Endothelial cell (in vitro differentiated cells): ENCODE measurements at regions not wholly inside any gene's neighbourhood (a gene's known extent, or its start where the extent isn't known, plus 50 kb on each side); places are given as distances from the start of the nearest gene placed in this dataset.

Source experiments
- DNase-seq: peaks from one replicate; pipeline ENCODE4 v3.0.0; 2021; ENCODE audit warnings: low spot score
- H3K27ac Mint-ChIP-seq: one replicate; pipeline ENCODE4 v1.8.0; 2021; ENCODE audit warnings: mixed read lengths, inconsistent platforms; ENCODE audit not compliant: unreplicated experiment
- H3K27me3 Mint-ChIP-seq: one replicate; pipeline ENCODE4 v1.8.0; 2021; ENCODE audit warnings: mild to moderate bottlenecking, moderate library complexity, mixed read lengths, inconsistent platforms; ENCODE audit not compliant: unreplicated experiment
- H3K36me3 Mint-ChIP-seq: one replicate; pipeline ENCODE4 v1.8.0; 2021; ENCODE audit warnings: mild to moderate bottlenecking, low read depth, mixed read lengths, inconsistent platforms; ENCODE audit not compliant: unreplicated experiment
- H3K4me1 Mint-ChIP-seq: one replicate; pipeline ENCODE4 v1.8.0; 2021; ENCODE audit warnings: mild to moderate bottlenecking, mixed read lengths, inconsistent platforms; ENCODE audit not compliant: unreplicated experiment
- H3K4me3 Mint-ChIP-seq: one replicate; pipeline ENCODE4 v1.8.0; 2021; ENCODE audit warnings: mild to moderate bottlenecking, mixed read lengths, inconsistent platforms; ENCODE audit not compliant: unreplicated experiment
- H3K9me3 Mint-ChIP-seq: one replicate; pipeline ENCODE4 v1.8.0; 2021; ENCODE audit warnings: mixed read lengths, inconsistent platforms; ENCODE audit not compliant: unreplicated experiment
- TF ChIP-seq, protein P1 (sequence below): fragments of 200-600 bp; sonication (generic); IDR thresholded peaks from one replicate; pipeline ENCODE4 v1.5.0; 2021; ENCODE audit warnings: antibody characterized with exemption; ENCODE audit not compliant: unreplicated experiment

DNA sequence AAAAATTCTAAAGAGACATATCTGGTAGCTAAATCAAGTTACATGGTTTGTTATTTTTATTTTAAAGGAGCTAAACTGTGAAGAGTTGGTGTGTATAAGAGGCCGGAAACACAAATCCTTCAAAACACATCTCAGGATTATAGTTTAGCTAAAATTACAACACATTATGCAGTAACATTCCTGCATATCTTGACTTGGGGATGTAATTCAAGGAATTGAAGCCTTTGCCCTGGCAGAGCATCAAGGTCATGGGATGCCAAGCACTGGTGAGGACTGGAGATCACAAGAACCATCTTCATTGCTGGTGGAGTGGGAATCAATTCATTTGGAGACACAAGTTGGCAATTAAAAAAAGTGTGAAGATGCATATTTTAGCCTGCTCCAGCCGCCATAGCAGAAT is 86.8 kb upstream of the LSM6 start:
- Mint-ChIP-seq H3K27ac (no peak overlapping the region), H3K4me1 (no peaks in the 10 kb centered on the region), H3K27me3 (no peaks in the 10 kb centered on the region), H3K4me3 (no peak overlapping the region), H3K36me3 (no peaks in the 10 kb centered on the region), H3K9me3 (no peaks in the 10 kb centered on the region)
- DNase-seq: no peak
- TF ChIP-seq, protein P1, sequence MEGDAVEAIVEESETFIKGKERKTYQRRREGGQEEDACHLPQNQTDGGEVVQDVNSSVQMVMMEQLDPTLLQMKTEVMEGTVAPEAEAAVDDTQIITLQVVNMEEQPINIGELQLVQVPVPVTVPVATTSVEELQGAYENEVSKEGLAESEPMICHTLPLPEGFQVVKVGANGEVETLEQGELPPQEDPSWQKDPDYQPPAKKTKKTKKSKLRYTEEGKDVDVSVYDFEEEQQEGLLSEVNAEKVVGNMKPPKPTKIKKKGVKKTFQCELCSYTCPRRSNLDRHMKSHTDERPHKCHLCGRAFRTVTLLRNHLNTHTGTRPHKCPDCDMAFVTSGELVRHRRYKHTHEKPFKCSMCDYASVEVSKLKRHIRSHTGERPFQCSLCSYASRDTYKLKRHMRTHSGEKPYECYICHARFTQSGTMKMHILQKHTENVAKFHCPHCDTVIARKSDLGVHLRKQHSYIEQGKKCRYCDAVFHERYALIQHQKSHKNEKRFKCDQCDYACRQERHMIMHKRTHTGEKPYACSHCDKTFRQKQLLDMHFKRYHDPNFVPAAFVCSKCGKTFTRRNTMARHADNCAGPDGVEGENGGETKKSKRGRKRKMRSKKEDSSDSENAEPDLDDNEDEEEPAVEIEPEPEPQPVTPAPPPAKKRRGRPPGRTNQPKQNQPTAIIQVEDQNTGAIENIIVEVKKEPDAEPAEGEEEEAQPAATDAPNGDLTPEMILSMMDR: no peak

DNA sequence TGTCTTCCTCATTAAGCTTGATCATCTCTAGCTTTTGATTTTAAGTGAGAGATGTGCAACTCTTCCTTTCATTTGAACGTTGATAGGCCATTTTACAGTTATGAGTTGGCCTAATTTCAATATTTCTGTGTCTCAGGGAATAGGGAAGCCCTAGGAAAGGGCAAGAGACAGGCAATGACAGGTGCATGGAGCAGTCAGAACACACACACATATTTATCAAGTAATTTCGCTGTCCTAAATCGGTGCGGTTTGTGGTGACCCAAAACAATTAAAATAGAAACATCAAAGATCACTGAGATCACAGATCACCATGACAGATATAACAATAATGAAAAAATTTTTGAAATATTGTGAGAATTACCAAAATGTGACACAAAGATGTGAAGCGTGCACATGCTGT is 87.7 kb upstream of the LSM6 start:
- Mint-ChIP-seq H3K27ac (no peak overlapping the region), H3K27me3 (no peaks in the 10 kb centered on the region), H3K4me3 (no peak overlapping the region), H3K4me1 (no peaks in the 10 kb centered on the region), H3K9me3 (no peaks in the 10 kb centered on the region), H3K36me3 (no peaks in the 10 kb centered on the region)
- no peak for DNase-seq
- TF ChIP-seq, protein P1: no peak

DNA sequence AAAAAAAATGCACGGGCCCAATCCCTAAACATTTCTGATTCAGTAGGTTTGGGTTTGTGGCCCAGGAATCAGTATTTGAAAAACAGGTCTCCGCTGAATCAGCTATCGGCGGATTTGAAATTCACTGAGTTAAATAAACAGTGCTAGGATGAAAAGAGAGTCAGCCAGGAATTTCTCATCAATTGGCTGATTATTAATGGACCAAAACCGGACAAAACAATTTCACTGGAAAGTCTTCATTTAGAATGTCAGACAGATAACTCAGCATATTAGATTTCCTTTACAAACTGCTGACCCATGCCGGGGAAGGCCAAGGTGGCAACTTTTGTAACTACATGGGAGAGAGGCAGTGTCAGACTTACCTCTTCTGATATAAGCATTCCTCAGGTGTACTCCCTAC is 99.4 kb upstream of the LSM6 start:
- TF ChIP-seq, protein P1: no peak
- Mint-ChIP-seq H3K9me3 (no peaks in the 10 kb centered on the region), H3K27ac (no peak overlapping the region), H3K36me3 (no peaks in the 10 kb centered on the region), H3K4me3 (no peak overlapping the region), H3K4me1 (peaks cover 3% of the 10 kb centered on the region), H3K27me3 (peaks cover 2% of the 10 kb centered on the region)
- no peak for DNase-seq

DNA sequence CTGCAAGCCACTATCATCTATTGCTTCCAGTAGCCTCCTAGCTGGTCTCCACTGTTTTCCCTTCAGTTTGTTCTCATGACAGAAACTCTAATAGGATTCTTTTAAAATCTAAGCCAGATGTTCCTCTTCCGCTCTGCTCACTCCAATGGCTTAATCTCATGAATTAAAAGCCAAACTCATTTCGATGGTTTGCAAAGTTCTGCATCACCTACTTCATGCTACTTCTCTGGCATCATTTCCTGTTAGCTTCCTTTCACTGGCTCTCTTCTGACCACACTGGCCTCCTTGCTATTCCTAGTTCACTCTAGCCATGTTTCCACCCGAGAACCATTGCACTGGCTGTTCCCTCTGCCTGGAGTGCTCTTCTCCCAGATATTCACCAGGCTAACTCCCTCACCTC is 102.0 kb upstream of the LSM6 start:
- Mint-ChIP-seq H3K4me3 (no peak overlapping the region), H3K9me3 (no peaks in the 10 kb centered on the region), H3K27ac (no peak overlapping the region), H3K27me3 (no peaks in the 10 kb centered on the region), H3K36me3 (no peaks in the 10 kb centered on the region), H3K4me1 (peaks cover 3% of the 10 kb centered on the region)
- DNase-seq: no peak
- TF ChIP-seq, protein P1: no peak

DNA sequence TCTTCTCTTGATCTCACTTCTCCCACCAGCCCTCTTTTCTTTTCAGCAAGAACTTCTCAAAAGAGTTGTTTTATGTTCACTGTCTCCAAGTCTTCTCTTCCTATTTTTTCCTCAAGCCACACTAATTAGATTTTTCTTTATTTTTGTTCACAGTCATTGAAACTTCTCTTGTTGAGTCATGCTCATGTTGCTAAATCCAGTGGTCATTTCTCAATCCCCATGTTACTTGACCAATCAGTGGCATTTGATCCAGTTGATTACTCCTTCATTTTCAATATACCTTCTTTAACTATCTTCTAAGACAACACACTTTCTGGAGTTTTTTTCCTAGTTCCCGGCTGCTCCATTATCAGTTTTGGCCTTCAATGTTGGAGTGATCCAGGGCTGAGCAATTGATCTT is 103.1 kb upstream of the LSM6 start:
- Mint-ChIP-seq H3K27me3 (no peaks in the 10 kb centered on the region), H3K27ac (no peak overlapping the region), H3K9me3 (no peaks in the 10 kb centered on the region), H3K36me3 (no peaks in the 10 kb centered on the region), H3K4me3 (no peak overlapping the region), H3K4me1 (peaks cover 3% of the 10 kb centered on the region)
- DNase-seq: no peak
- TF ChIP-seq, protein P1: no peak
